H1 (cell line): ENCODE measurements at regions not wholly inside any gene's neighbourhood (a gene's known extent, or its start where the extent isn't known, plus 50 kb on each side); places are given as distances from the start of the nearest gene placed in this dataset.

Source experiments
- HDAC2 ChIP-seq, 2 experiments: fragments of 300-600 bp in 1 of 2; sonication (generic) in 1 of 2; IDR thresholded peaks; 2 replicates each; pipeline ENCODE4 v1.6.1; 2011 to 2012; ENCODE audit warnings: low read depth in 2 of 2, low read length in 2 of 2, mild to moderate bottlenecking in 2 of 2, moderate library complexity in 2 of 2, borderline replicate concordance in 1 of 2, inconsistent platforms in 1 of 2
- RAD21 ChIP-seq, 2 experiments: IDR thresholded peaks in 1 of 2; conservative IDR thresholded peaks in 1 of 2; 2 replicates each; pipeline ENCODE4 v1.6.1; 2011; ENCODE audit warnings: low read depth in 2 of 2, low read length in 2 of 2, improper control_type of control experiment in 1 of 2, inconsistent platforms in 1 of 2, mild to moderate bottlenecking in 1 of 2, moderate library complexity in 1 of 2
- TEAD4 ChIP-seq: IDR thresholded peaks from 2 replicates; pipeline ENCODE4 v1.6.1; 2012; ENCODE audit warnings: low read depth, low read length, inconsistent platforms, mixed read lengths
- TF ChIP-seq, protein P1 (sequence below): IDR thresholded peaks from 2 replicates; pipeline ENCODE4 v1.6.1; 2011; ENCODE audit warnings: low read length, improper control_type of control experiment
- TF ChIP-seq, protein P2 (sequence below), 3 experiments: IDR thresholded peaks; 1 replicate in 2 of 3; 2 replicates in 1 of 3; pipeline versions ENCODE4 v1.5.1 to v1.6.1; 2011; ENCODE audit warnings: low read length in 3 of 3, mild to moderate bottlenecking in 3 of 3, inconsistent platforms in 2 of 3, low read depth in 1 of 3, moderate library complexity in 1 of 3; ENCODE audit not compliant: insufficient read depth in 1 of 3; ENCODE audit errors: control extremely low read depth in 1 of 3

DNA sequence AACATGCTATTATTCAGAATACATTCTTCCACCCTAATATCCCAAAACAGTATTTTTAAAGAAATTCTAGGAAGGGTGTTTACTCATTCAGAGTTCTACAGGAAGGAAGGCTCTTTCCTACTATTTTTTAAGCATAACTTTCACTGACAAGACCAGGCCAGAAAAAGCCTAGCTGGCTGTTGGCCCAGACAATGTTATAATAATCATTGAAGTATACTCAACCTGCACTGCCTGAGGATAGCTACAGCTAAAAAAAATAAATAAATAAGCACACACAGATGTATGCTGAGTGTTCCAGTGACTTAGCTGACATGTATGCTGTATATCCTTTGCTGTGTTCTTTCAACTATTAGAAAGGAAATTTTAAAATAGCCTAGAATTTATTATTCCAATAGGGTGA is 145.8 kb upstream of the SPRY1 start:
- TF ChIP-seq RAD21 (IDR thresholded peaks at IDR 0.05 in 1 of 2, conservative IDR thresholded peaks at IDR 0.05 in 1 of 2; ENCODE audit: low read depth in 2 of 2, low read length in 2 of 2), result no peak
- TF ChIP-seq, protein P1, sequence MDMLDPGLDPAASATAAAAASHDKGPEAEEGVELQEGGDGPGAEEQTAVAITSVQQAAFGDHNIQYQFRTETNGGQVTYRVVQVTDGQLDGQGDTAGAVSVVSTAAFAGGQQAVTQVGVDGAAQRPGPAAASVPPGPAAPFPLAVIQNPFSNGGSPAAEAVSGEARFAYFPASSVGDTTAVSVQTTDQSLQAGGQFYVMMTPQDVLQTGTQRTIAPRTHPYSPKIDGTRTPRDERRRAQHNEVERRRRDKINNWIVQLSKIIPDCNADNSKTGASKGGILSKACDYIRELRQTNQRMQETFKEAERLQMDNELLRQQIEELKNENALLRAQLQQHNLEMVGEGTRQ, result no peak
- no peak for TF ChIP-seq TEAD4
- TF ChIP-seq, protein P2, sequence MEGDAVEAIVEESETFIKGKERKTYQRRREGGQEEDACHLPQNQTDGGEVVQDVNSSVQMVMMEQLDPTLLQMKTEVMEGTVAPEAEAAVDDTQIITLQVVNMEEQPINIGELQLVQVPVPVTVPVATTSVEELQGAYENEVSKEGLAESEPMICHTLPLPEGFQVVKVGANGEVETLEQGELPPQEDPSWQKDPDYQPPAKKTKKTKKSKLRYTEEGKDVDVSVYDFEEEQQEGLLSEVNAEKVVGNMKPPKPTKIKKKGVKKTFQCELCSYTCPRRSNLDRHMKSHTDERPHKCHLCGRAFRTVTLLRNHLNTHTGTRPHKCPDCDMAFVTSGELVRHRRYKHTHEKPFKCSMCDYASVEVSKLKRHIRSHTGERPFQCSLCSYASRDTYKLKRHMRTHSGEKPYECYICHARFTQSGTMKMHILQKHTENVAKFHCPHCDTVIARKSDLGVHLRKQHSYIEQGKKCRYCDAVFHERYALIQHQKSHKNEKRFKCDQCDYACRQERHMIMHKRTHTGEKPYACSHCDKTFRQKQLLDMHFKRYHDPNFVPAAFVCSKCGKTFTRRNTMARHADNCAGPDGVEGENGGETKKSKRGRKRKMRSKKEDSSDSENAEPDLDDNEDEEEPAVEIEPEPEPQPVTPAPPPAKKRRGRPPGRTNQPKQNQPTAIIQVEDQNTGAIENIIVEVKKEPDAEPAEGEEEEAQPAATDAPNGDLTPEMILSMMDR (IDR thresholded peaks at IDR 0.05; ENCODE audit: control extremely low read depth in 1 of 3, insufficient read depth in 1 of 3, low read depth in 1 of 3, low read length in 3 of 3), result no peak
- TF ChIP-seq HDAC2 (IDR thresholded peaks at IDR 0.05; ENCODE audit: borderline replicate concordance in 1 of 2, low read depth in 2 of 2, low read length in 2 of 2), result no peak
